HUDEP-2 (cell line): ENCODE measurements at regions not wholly inside any gene's neighbourhood (a gene's known extent, or its start where the extent isn't known, plus 50 kb on each side); places are given as distances from the start of the nearest gene placed in this dataset.
"Not testable (repeated sequence)": the region's sequence is repeated elsewhere in the genome, so short reads cannot be mapped to it uniquely, and the experiment has no call there.

Experiments used
- DNase-seq, 76 experiments: peaks; one replicate each; lab custom pipeline; 2025; ENCODE audit not compliant: unreplicated experiment in 76 of 76; lab: John Stamatoyannopoulos, UW

GRCh38 chr12:20006871-20007730, 361.2 kb upstream of the PDE3A start:
- DNase-seq = no peak

- not testable (repeated sequence) for DNase-seq
These were observed 358.4 kb upstream of the PDE3A start for GRCh38 chr12:20009965-20010364.

- DNase-seq = no peak
These were observed 357.1 kb upstream of the PDE3A start for GRCh38 chr12:20011200-20011599.

- no peak for DNase-seq
These were observed 350.5 kb upstream of the PDE3A start for GRCh38 chr12:20017802-20018201.

- DNase-seq = no peak
These were observed 349.9 kb upstream of the PDE3A start for GRCh38 chr12:20018406-20018805.

- no peak for DNase-seq
These were observed 344.1 kb upstream of the PDE3A start for GRCh38 chr12:20024194-20024593.

GRCh38 chr12:20028033-20028432, 340.3 kb upstream of the PDE3A start:
- no peak for DNase-seq

- no peak for DNase-seq
These were observed 337.5 kb upstream of the PDE3A start for GRCh38 chr12:20030826-20031225.

- DNase-seq = no peak
These were observed 328.8 kb upstream of the PDE3A start for GRCh38 chr12:20039562-20039961.

- DNase-seq = no peak
These were observed 328.2 kb upstream of the PDE3A start for GRCh38 chr12:20040184-20040583.

GRCh38 chr12:20040831-20041230, 327.5 kb upstream of the PDE3A start:
- no peak for DNase-seq

- no peak for DNase-seq
These were observed 324.0 kb upstream of the PDE3A start for GRCh38 chr12:20044351-20044750.

GRCh38 chr12:20044846-20045245, 323.5 kb upstream of the PDE3A start:
- no peak for DNase-seq

GRCh38 chr12:20047901-20048300, 320.4 kb upstream of the PDE3A start:
- DNase-seq = no peak

- no peak for DNase-seq
These were observed 318.1 kb upstream of the PDE3A start for GRCh38 chr12:20050221-20050620.

GRCh38 chr12:20053782-20054181, 314.6 kb upstream of the PDE3A start:
- no peak for DNase-seq

GRCh38 chr12:20055856-20056255, 312.5 kb upstream of the PDE3A start:
- no peak for DNase-seq

- DNase-seq = no peak
These were observed 310.9 kb upstream of the PDE3A start for GRCh38 chr12:20057398-20057797.

- no peak for DNase-seq
These were observed 305.2 kb upstream of the PDE3A start for GRCh38 chr12:20063116-20063515.

- no peak for DNase-seq
These were observed 290.7 kb upstream of the PDE3A start for GRCh38 chr12:20077618-20078017.

- no peak for DNase-seq
These were observed 279.3 kb upstream of the PDE3A start for GRCh38 chr12:20089077-20089476.

- not testable (repeated sequence) for DNase-seq
These were observed 275.0 kb upstream of the PDE3A start for GRCh38 chr12:20093190-20093810.
